Activated CD8-positive, alpha-beta T cell treated with anti-CD3 and anti-CD28 coated beads for 36 hours (primary cell): ENCODE measurements at regions not wholly inside any gene's neighbourhood (a gene's known extent, or its start where the extent isn't known, plus 50 kb on each side); places are given as distances from the start of the nearest gene placed in this dataset.

Source experiments
- ATAC-seq: fragments of 200-7000 bp; cut with Tn5 transposase; one replicate; pipeline ENCODE4 v1.10.0; 2021; ENCODE audit warnings: mild to moderate bottlenecking, moderate library complexity
- CTCF ChIA-PET: fragments of 350-600 bp; sonication (Branson Sonifier 250); formaldehyde crosslinking; loops from one replicate; lab custom pipeline; 2021; ENCODE audit warnings: antibody characterized with exemption; lab: Charles Lee
- POLR2A ChIA-PET: fragments of 350-600 bp; sonication (Branson Sonifier 250); formaldehyde crosslinking; loops from one replicate; lab custom pipeline; 2021; ENCODE audit warnings: antibody characterized with exemption; lab: Charles Lee
- DNase-seq: peaks from one replicate; pipeline ENCODE4 v3.0.0-alpha.2; 2020
- H3K27ac Mint-ChIP-seq: one replicate; pipeline ENCODE4 v1.8.0; 2021; ENCODE audit warnings: mild to moderate bottlenecking, mixed read lengths
- H3K27me3 Mint-ChIP-seq: one replicate; pipeline ENCODE4 v1.8.0; 2021; ENCODE audit warnings: mixed read lengths
- H3K36me3 Mint-ChIP-seq: one replicate; pipeline ENCODE4 v1.8.0; 2021; ENCODE audit warnings: low read depth, mixed read lengths
- H3K4me1 Mint-ChIP-seq: one replicate; pipeline ENCODE4 v1.8.0; 2021; ENCODE audit warnings: low read depth, mixed read lengths
- H3K4me3 Mint-ChIP-seq: one replicate; pipeline ENCODE4 v1.8.0; 2021; ENCODE audit warnings: mild to moderate bottlenecking, moderate library complexity, mixed read lengths
- H3K9me3 Mint-ChIP-seq: one replicate; pipeline ENCODE4 v1.8.0; 2021; ENCODE audit warnings: mixed read lengths
- intact Hi-C: fragments of 100-400 bp; cut with micrococcal nuclease; formaldehyde crosslinking; loops from one replicate; pipeline ENCODE4 v1.10.0; 2022
- TF ChIP-seq, protein P1 (sequence below): fragments of 200-600 bp; IDR thresholded peaks from one replicate; pipeline ENCODE4 v1.8.0; 2022; ENCODE audit warnings: antibody characterized with exemption, mild to moderate bottlenecking

DNA sequence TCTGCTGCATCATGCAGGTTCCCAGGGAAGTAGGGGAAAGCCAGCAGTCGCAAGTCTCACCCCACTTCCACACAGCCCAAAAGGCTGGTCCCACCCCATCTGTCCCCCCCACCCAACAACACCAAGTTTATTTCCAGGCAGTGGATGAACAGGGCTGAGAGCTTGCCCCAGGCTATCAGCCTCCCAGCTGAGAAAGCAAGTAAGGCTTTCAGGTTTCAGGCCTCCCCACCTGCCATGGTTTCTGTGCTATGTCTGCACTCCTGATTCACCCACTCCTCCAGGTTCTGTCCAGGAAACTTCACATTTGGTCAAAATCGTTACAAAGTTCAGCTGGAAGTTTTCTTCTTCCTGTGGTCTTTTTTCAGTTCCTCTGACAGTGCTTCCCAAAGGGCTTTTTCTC, 97.5 kb upstream of the HS3ST3A1 start:
- H3K27me3 Mint-ChIP-seq = peaks cover 20% of the 10 kb centered on the region
- DNase-seq = no peak
- H3K36me3 Mint-ChIP-seq = no peaks in the 10 kb centered on the region
- H3K4me3 Mint-ChIP-seq = no peak overlapping the region
- no peak for ATAC-seq
- no peaks in the 10 kb centered on the region for H3K4me1 Mint-ChIP-seq
- intact Hi-C loops = no loop called here
- peaks cover 2% of the 10 kb centered on the region for H3K9me3 Mint-ChIP-seq
- H3K27ac Mint-ChIP-seq = no peak overlapping the region
- POLR2A ChIA-PET = no interaction called here
- CTCF ChIA-PET = no interaction called here
- TF ChIP-seq, protein P1, sequence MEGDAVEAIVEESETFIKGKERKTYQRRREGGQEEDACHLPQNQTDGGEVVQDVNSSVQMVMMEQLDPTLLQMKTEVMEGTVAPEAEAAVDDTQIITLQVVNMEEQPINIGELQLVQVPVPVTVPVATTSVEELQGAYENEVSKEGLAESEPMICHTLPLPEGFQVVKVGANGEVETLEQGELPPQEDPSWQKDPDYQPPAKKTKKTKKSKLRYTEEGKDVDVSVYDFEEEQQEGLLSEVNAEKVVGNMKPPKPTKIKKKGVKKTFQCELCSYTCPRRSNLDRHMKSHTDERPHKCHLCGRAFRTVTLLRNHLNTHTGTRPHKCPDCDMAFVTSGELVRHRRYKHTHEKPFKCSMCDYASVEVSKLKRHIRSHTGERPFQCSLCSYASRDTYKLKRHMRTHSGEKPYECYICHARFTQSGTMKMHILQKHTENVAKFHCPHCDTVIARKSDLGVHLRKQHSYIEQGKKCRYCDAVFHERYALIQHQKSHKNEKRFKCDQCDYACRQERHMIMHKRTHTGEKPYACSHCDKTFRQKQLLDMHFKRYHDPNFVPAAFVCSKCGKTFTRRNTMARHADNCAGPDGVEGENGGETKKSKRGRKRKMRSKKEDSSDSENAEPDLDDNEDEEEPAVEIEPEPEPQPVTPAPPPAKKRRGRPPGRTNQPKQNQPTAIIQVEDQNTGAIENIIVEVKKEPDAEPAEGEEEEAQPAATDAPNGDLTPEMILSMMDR = no peak

DNA sequence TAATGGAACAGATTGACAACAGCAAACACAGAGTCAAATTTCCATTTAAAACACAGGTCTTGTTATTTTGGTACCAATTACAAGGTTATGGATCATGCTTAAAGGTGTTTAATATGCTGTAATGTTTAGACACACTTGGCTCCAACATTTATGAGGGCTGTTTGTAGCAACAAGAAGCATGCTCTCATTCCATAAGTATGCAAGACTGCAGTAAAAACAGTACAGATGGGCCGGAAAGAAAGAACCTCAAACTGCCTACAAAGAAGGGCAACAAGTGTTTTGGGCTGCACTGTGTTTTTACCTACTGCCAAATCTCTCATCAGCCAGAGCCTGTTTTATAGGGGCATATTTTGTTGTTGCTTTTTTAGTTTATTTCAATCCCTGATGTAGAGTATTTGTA, 100.5 kb upstream of the HS3ST3A1 start:
- Mint-ChIP-seq H3K27me3 (peaks cover 13% of the 10 kb centered on the region), H3K4me1 (no peaks in the 10 kb centered on the region), H3K27ac (no peak overlapping the region), H3K36me3 (no peaks in the 10 kb centered on the region), H3K4me3 (no peak overlapping the region), H3K9me3 (peaks cover 2% of the 10 kb centered on the region)
- no peak for DNase-seq
- POLR2A ChIA-PET = no interaction called here
- intact Hi-C loops = no loop called here
- CTCF ChIA-PET = no interaction called here
- TF ChIP-seq, protein P1 = no peak
- ATAC-seq = no peak

GRCh38 chr17:13704333-13704732, 102.6 kb upstream of the HS3ST3A1 start:
- no peaks in the 10 kb centered on the region for H3K9me3 Mint-ChIP-seq
- no peak overlapping the region for H3K4me3 Mint-ChIP-seq
- no peak for DNase-seq
- H3K27me3 Mint-ChIP-seq = peaks cover 6% of the 10 kb centered on the region
- H3K4me1 Mint-ChIP-seq = no peaks in the 10 kb centered on the region
- no peaks in the 10 kb centered on the region for H3K36me3 Mint-ChIP-seq
- TF ChIP-seq, protein P1 = no peak
- no peak overlapping the region for H3K27ac Mint-ChIP-seq
- CTCF ChIA-PET = no interaction called here
- no peak for ATAC-seq
- POLR2A ChIA-PET = no interaction called here
- intact Hi-C loops = no loop called here

GRCh38 chr17:13705221-13705620, 103.5 kb upstream of the HS3ST3A1 start:
- ChIA-PET CTCF (no interaction called here), POLR2A (no interaction called here)
- no peak for DNase-seq
- intact Hi-C loops = no loop called here
- TF ChIP-seq, protein P1 = no peak
- H3K9me3 Mint-ChIP-seq = no peaks in the 10 kb centered on the region
- H3K27me3 Mint-ChIP-seq = peaks cover 3% of the 10 kb centered on the region
- no peak for ATAC-seq
- H3K4me1 Mint-ChIP-seq = no peaks in the 10 kb centered on the region
- H3K4me3 Mint-ChIP-seq = no peak overlapping the region
- no peaks in the 10 kb centered on the region for H3K36me3 Mint-ChIP-seq
- H3K27ac Mint-ChIP-seq = no peak overlapping the region

DNA sequence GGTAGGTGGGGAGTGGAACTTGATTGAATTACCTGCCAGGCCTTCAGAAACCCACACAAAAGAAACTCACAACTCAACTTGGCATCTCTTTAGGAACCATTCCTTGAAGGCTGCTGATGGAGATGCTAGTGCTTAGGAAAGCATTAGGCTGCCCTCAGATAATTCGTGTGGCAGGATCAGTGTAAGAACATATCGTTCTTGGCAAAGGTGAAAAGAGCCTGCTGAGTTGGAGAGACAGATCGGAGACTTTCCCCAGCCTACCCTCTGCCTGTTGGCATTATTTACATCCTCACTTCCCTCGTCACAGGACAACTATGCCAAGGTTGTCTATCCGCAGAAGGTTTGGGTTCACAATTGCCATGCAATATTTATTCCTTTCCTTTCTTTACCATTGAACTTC, 120.0 kb upstream of the HS3ST3A1 start:
- TF ChIP-seq, protein P1 = no peak
- Mint-ChIP-seq H3K27me3 (peaks cover 6% of the 10 kb centered on the region), H3K27ac (no peak overlapping the region), H3K4me1 (no peaks in the 10 kb centered on the region), H3K36me3 (no peaks in the 10 kb centered on the region), H3K9me3 (no peaks in the 10 kb centered on the region), H3K4me3 (no peak overlapping the region)
- POLR2A ChIA-PET = no interaction called here
- ATAC-seq (no peak), DNase-seq (no peak)
- intact Hi-C loops = no loop called here
- CTCF ChIA-PET = no interaction called here
